ENCODE measurements at regions not wholly inside any gene's neighbourhood (a gene's known extent, or its start where the extent isn't known, plus 50 kb on each side); places are given as distances from the start of the nearest gene placed in this dataset.

- TF ChIP-seq ZBTB11 (CRISPR knock-in tag; IDR thresholded peaks at IDR 0.05) (no peak), NR2C1 (IDR thresholded peaks at IDR 0.05) (no peak), NR2C1 (tag; IDR thresholded peaks at IDR 0.05) (no peak), GABPB2 (CRISPR knock-in tag; conservative IDR thresholded peaks at IDR 0.05) (no peak), GABPB1 (CRISPR knock-in tag; IDR thresholded peaks at IDR 0.05) (no peak), THRAP3 (IDR thresholded peaks at IDR 0.05; ENCODE audit: borderline replicate concordance) (0 out of 2 replicates have a peak, but pooled peaks have one; percentile 44), SP1 (CRISPR knock-in tag; IDR thresholded peaks at IDR 0.05) (no peak), MECOM (CRISPR knock-in tag; IDR thresholded peaks at IDR 0.05) (0 out of 2 replicates have a peak, but pooled peaks have one; percentile 25), CREB5 (CRISPR knock-in tag; IDR thresholded peaks at IDR 0.05) (no peak), DLX4 (CRISPR knock-in tag; IDR thresholded peaks at IDR 0.05) (no peak), MAFG (tag; conservative IDR thresholded peaks at IDR 0.05) (peak; percentile 70), ETV5 (CRISPR knock-in tag; IDR thresholded peaks at IDR 0.05; ENCODE audit: low read depth) (0 out of 2 replicates have a peak, but pooled peaks have one; percentile 21), ZFP36 (IDR thresholded peaks at IDR 0.05; ENCODE audit: low read depth, low read length, partially characterized antibody) (peak; percentile 80), CHD4 (IDR thresholded peaks at IDR 0.05; ENCODE audit: insufficient read depth, insufficient replicate concordance, low read depth, low read length, poor library complexity, severe bottlenecking) (no peak), ZC3H4 (CRISPR knock-in tag; IDR thresholded peaks at IDR 0.05; ENCODE audit: borderline replicate concordance) (no peak), ZNF253 (CRISPR knock-in tag; conservative IDR thresholded peaks at IDR 0.05) (no peak), ZKSCAN8 (CRISPR knock-in tag; IDR thresholded peaks at IDR 0.05) (no peak), ZNF134 (CRISPR knock-in tag; conservative IDR thresholded peaks at IDR 0.05) (no peak), PHB (CRISPR knock-in tag; IDR thresholded peaks at IDR 0.05) (no peak), CREM (IDR thresholded peaks at IDR 0.05; ENCODE audit: low read depth) (peak; percentile 75), ZFPM2 (CRISPR knock-in tag; IDR thresholded peaks at IDR 0.05) (no peak), SREBF2 (CRISPR knock-in tag; IDR thresholded peaks at IDR 0.05) (no peak), TRIM25 (IDR thresholded peaks at IDR 0.05; ENCODE audit: borderline replicate concordance) (no peak)
Observed at GRCh38 chr6:11942185-11942864, 69.8 kb upstream of the HIVEP1 start (continued).

Data from K562 (cell line).